Erythroblast (primary cell): ENCODE measurements at regions not wholly inside any gene's neighbourhood (a gene's known extent, or its start where the extent isn't known, plus 50 kb on each side); places are given as distances from the start of the nearest gene placed in this dataset.

ENCODE experiments used
- GATA1 ChIP-seq: IDR thresholded peaks from 2 replicates; pipeline ENCODE4 v1.6.1; 2011; ENCODE audit warnings: low read depth, mild to moderate bottlenecking, control low read depth, low read length, moderate library complexity
- POLR2A ChIP-seq: IDR thresholded peaks from 2 replicates; pipeline ENCODE4 v1.6.1; 2011; ENCODE audit warnings: mild to moderate bottlenecking, low read length

DNA sequence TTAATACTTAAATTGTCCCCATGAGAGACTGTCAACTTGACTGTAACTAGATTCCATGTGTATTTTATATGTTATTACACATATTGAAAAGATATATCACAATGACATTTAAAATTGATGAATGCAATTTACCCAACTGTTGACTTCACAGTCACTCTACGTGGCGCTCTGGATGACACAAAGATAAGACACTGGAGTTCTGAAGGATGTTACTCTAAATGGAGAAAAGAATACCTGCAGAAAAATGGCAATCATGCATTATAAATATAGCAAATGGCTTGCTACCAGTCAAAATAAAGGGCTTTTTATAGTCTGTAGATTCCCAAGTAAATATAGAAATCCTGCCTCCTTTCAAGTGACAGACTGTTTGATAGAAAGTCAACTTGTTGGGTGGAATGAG, 143.6 kb upstream of the KLF6 start:
- TF ChIP-seq POLR2A (no peak), GATA1 (no peak)
